AG04450 (cell line): ENCODE measurements at regions not wholly inside any gene's neighbourhood (a gene's known extent, or its start where the extent isn't known, plus 50 kb on each side); places are given as distances from the start of the nearest gene placed in this dataset.

Source experiments
- CTCF ChIA-PET: fragments of 300-600, 350-600 bp; formaldehyde crosslinking; extraction: SDS; loops from one replicate; lab custom pipeline; 2022; ENCODE audit warnings: antibody characterized with exemption, inconsistent platforms; lab: Charles Lee
- POLR2A ChIA-PET: fragments of 350-600 bp; formaldehyde crosslinking; extraction: SDS; loops from one replicate; lab custom pipeline; 2021; ENCODE audit warnings: antibody characterized with exemption, inconsistent platforms; lab: Yijun Ruan, JAX
- DNase-seq: peaks from one replicate; pipeline ENCODE4 v3.0.0-alpha.2; 2011; ENCODE audit warnings: low read depth, low spot score
- H3K27ac ChIP-seq: one replicate; pipeline ENCODE4 v1.5.1; 2012; ENCODE audit warnings: low read depth, low read length, control low read depth
- H3K27me3 ChIP-seq: one replicate; pipeline ENCODE4 v1.6.0; 2012; ENCODE audit warnings: low read length; ENCODE audit not compliant: control insufficient read depth, insufficient read depth
- H3K4me3 ChIP-seq: 2 replicates; pipeline ENCODE4 v1.5.1; 2011; ENCODE audit warnings: mild to moderate bottlenecking, low read depth, low read length, control low read depth
- H3K9me3 ChIP-seq: 2 replicates; pipeline ENCODE4 v1.5.1; 2012; ENCODE audit warnings: low read length; ENCODE audit not compliant: control insufficient read depth, insufficient read depth
- CTCF ChIP-seq: IDR thresholded peaks from 2 replicates; pipeline ENCODE4 v1.5.1; 2011; ENCODE audit warnings: low read depth, low read length, control low read depth, inconsistent platforms

DNA sequence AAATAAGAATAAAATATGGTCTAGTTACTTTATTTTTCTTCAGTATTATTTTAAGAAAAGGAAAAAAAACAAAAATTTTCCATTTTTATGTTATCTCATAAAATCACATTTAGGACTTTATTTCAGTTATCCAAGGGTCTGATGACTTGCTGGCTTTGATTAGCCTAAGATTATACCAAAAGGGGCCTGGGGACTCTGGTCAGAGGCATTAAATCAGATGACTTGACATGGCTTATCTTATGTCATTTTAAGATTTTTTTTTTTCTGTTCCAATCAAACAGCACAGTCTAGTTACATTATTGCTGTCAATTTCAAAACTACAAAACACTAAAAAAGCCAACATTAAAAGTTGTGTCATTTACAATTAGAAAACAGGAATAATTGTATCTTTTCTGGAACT is 725.4 kb upstream of the NR2F2 start:
- H3K27me3 ChIP-seq = no peaks in the 10 kb centered on the region
- CTCF ChIA-PET = no interaction called here
- no peaks in the 10 kb centered on the region for H3K9me3 ChIP-seq
- DNase-seq = no peak
- POLR2A ChIA-PET = no interaction called here
- no peak overlapping the region for H3K4me3 ChIP-seq
- no peak for TF ChIP-seq CTCF
- no peak overlapping the region for H3K27ac ChIP-seq

DNA sequence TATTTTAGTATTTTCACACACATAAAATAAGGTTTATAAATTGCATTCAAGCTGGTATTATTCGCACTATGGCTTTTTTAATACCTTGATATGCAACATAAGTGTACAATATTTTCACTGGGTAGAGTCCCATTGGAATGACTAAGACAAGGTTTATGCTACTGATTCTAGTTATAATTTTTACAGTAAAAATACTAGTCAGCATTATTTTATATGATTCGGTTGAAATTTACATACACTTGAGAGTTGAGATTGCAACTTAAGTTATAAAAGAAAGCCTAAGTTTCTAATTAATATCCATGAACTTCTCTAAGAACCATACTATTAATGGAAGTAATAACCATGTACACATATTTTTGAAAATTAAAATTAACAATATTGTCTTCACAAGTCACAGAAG is 723.9 kb upstream of the NR2F2 start:
- Histone ChIP-seq H3K9me3 (no peaks in the 10 kb centered on the region), H3K27ac (no peak overlapping the region), H3K27me3 (no peaks in the 10 kb centered on the region), H3K4me3 (no peak overlapping the region)
- ChIA-PET POLR2A (no interaction called here), CTCF (interaction anchor here (1.5 kb wide), 1 partner anchor 720 kb away, joined by 3 read pairs; no protein-coding TSS in a partner anchor)
- TF ChIP-seq CTCF = no peak
- no peak for DNase-seq

GRCh38 chr15:95608371-95608770 is 722.1 kb upstream of the NR2F2 start:
- Histone ChIP-seq H3K9me3 (no peaks in the 10 kb centered on the region), H3K4me3 (no peak overlapping the region), H3K27ac (no peak overlapping the region), H3K27me3 (no peaks in the 10 kb centered on the region)
- CTCF ChIA-PET = no interaction called here
- POLR2A ChIA-PET = no interaction called here
- TF ChIP-seq CTCF = no peak
- no peak for DNase-seq

- Histone ChIP-seq H3K4me3 (no peak overlapping the region), H3K9me3 (no peaks in the 10 kb centered on the region), H3K27me3 (no peaks in the 10 kb centered on the region), H3K27ac (no peak overlapping the region)
- DNase-seq = no peak
- TF ChIP-seq CTCF = no peak
- POLR2A ChIA-PET = no interaction called here
- CTCF ChIA-PET = no interaction called here
These were observed 721.4 kb upstream of the NR2F2 start for GRCh38 chr15:95609096-95609495.

DNA sequence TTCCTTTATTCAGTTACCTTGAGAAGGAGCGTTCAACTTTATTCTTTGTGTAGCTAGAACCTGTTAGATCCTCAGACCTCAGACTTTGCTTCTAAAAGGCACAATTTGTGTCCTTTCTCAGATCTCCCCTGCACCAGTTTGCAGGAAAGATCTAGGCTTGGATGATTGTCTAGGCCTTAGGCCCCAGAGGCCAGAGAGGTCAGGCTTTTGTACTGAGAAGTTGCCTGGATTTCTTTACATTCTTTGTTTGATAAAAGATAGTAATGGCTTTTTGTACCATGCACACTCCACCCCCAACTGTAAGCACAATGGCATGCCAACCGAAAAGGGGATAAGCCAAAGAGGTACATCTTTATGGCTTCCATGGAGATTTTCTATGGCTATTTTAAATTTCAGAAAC is 719.6 kb upstream of the NR2F2 start:
- H3K4me3 ChIP-seq = no peak overlapping the region
- H3K9me3 ChIP-seq = no peaks in the 10 kb centered on the region
- CTCF ChIA-PET = interaction anchor here (0.5 kb wide), 1 partner anchor 13 kb away, joined by 3 read pairs; no protein-coding TSS in a partner anchor
- H3K27ac ChIP-seq = no peak overlapping the region
- no peak for DNase-seq
- H3K27me3 ChIP-seq = no peaks in the 10 kb centered on the region
- POLR2A ChIA-PET = no interaction called here
- TF ChIP-seq CTCF = no peak
